H1 (cell line): ENCODE measurements at regions not wholly inside any gene's neighbourhood (a gene's known extent, or its start where the extent isn't known, plus 50 kb on each side); places are given as distances from the start of the nearest gene placed in this dataset.

Source experiments
- CTCF ChIA-PET: fragments of 300-600 bp; sonication (Branson Sonifier 250); formaldehyde crosslinking; loops from one replicate; lab custom pipeline; 2021; ENCODE audit not compliant: partially characterized antibody; lab: Charles Lee
- POLR2A ChIA-PET: fragments of 300-600 bp; sonication (Branson Sonifier 250); formaldehyde crosslinking; loops from one replicate; lab custom pipeline; 2021; ENCODE audit warnings: inconsistent platforms; ENCODE audit not compliant: partially characterized antibody; lab: Charles Lee
- DNase-seq, 2 experiments: peaks; one replicate each; pipeline versions ENCODE4 v3.0.0 to v3.0.0-alpha.2; 2010 to 2022; ENCODE audit warnings: low spot score in 2 of 2, low read depth in 1 of 2, mixed read lengths in 1 of 2
- FAIRE-seq: peaks from 2 replicates; lab custom pipeline; 2011; peaks lifted over from hg19 to GRCh38; lab: Jason Lieb, UNC
- H2AFZ ChIP-seq: 2 replicates; pipeline ENCODE4 v1.8.1; 2012; ENCODE audit warnings: low read length, inconsistent platforms
- H2AK5ac ChIP-seq: 2 replicates; pipeline ENCODE4 v1.6.1; 2013; ENCODE audit warnings: low read depth, low read length
- H2BK120ac ChIP-seq: replicated peaks from 2 replicates; pipeline ENCODE3; 2013; ENCODE audit warnings: low read depth, low read length, inconsistent platforms
- H2BK12ac ChIP-seq: 2 replicates; pipeline ENCODE4 v1.6.1; 2013; ENCODE audit warnings: low read depth, low read length
- H2BK15ac ChIP-seq: 2 replicates; pipeline ENCODE4 v1.6.1; 2013; ENCODE audit warnings: low read length
- H2BK20ac ChIP-seq: 2 replicates; pipeline ENCODE4 v1.6.1; 2013; ENCODE audit warnings: low read length
- H2BK5ac ChIP-seq: 2 replicates; pipeline ENCODE4 v1.6.1; 2013; ENCODE audit warnings: low read depth, low read length
- H3K14ac ChIP-seq: 2 replicates; pipeline ENCODE4 v1.6.1; 2013; ENCODE audit warnings: inconsistent platforms; ENCODE audit not compliant: insufficient read length
- H3K18ac ChIP-seq: 2 replicates; pipeline ENCODE4 v1.6.1; 2013; ENCODE audit warnings: low read length; ENCODE audit errors: extremely low read depth
- H3K23ac ChIP-seq: 2 replicates; pipeline ENCODE4 v1.6.1; 2013; ENCODE audit warnings: inconsistent platforms; ENCODE audit not compliant: insufficient read length
- H3K23me2 ChIP-seq: 2 replicates; pipeline ENCODE4 v1.6.1; 2013; ENCODE audit warnings: low read depth, low read length
- H3K27ac ChIP-seq: 2 replicates; pipeline ENCODE4 v1.6.1; 2011; ENCODE audit warnings: low read depth, low read length, inconsistent platforms
- H3K27me3 ChIP-seq, 4 experiments: replicated peaks in 1 of 4; 1 replicate in 1 of 4; 2 replicates in 3 of 4; pipeline versions ENCODE4 v1.6.1 to v1.8.1; 2011 to 2013; ENCODE audit warnings: low read length in 3 of 4, mild to moderate bottlenecking in 3 of 4, inconsistent platforms in 2 of 4, mixed read lengths in 2 of 4, moderate library complexity in 1 of 4; ENCODE audit not compliant: control insufficient read depth in 3 of 4, insufficient read depth in 3 of 4; ENCODE audit errors: extremely low read depth in 1 of 4
- H3K36me3 ChIP-seq, 4 experiments: 2 replicates each; pipeline versions ENCODE4 v1.6.1 to v1.8.1; 2011 to 2013; ENCODE audit warnings: mild to moderate bottlenecking in 4 of 4, low read length in 3 of 4, moderate library complexity in 2 of 4, control low read depth in 1 of 4, inconsistent platforms in 1 of 4; ENCODE audit not compliant: insufficient read depth in 4 of 4, control insufficient read depth in 2 of 4
- H3K4ac ChIP-seq: replicated peaks from 2 replicates; pipeline ENCODE3; 2013; ENCODE audit warnings: low read length, low read depth, mixed read lengths, inconsistent platforms; ENCODE audit not compliant: insufficient read length
- H3K4me1 ChIP-seq, 4 experiments: replicated peaks in 1 of 4; 1 replicate in 1 of 4; 2 replicates in 3 of 4; pipeline versions ENCODE4 v1.6.1 to v1.8.1; 2011 to 2013; ENCODE audit warnings: low read length in 3 of 4, inconsistent platforms in 2 of 4, mixed read lengths in 1 of 4; ENCODE audit not compliant: insufficient read depth in 4 of 4, control insufficient read depth in 3 of 4
- H3K4me2 ChIP-seq, 2 experiments: 2 replicates each; pipeline versions ENCODE4 v1.6.1 to v1.8.1; 2011 to 2013; ENCODE audit warnings: low read depth in 2 of 2, low read length in 2 of 2, control low read depth in 1 of 2, inconsistent platforms in 1 of 2, mild to moderate bottlenecking in 1 of 2; ENCODE audit not compliant: insufficient read depth in 1 of 2
- H3K4me3 ChIP-seq, 4 experiments: fragments of 200-600, 300-600 bp in 1 of 4; sonication (generic), shearing (Covaris generic), sonication (Bioruptor Twin) in 1 of 4; 2 replicates each; pipeline versions ENCODE4 v1.5.1 to v1.8.1; 2011 to 2016; ENCODE audit warnings: low read length in 4 of 4, low read depth in 3 of 4, control low read depth in 2 of 4, inconsistent platforms in 2 of 4, mild to moderate bottlenecking in 2 of 4, mixed read lengths in 1 of 4, moderate library complexity in 1 of 4; ENCODE audit not compliant: insufficient read depth in 2 of 4; ENCODE audit errors: extremely low read depth in 1 of 4
- H3K56ac ChIP-seq: replicated peaks from 2 replicates; pipeline ENCODE3; 2013; ENCODE audit warnings: low read depth, mild to moderate bottlenecking, mixed read lengths, low read length, inconsistent platforms; ENCODE audit not compliant: insufficient read length
- H3K79me1 ChIP-seq: 2 replicates; pipeline ENCODE4 v1.6.1; 2013; ENCODE audit warnings: low read depth, low read length, control low read depth
- H3K79me2 ChIP-seq, 2 experiments: 2 replicates each; pipeline versions ENCODE4 v1.6.1 to v1.8.1; 2012 to 2013; ENCODE audit warnings: low read length in 2 of 2, mild to moderate bottlenecking in 2 of 2, inconsistent platforms in 1 of 2; ENCODE audit not compliant: insufficient read depth in 2 of 2, control insufficient read depth in 1 of 2
- H3K9ac ChIP-seq, 4 experiments: replicated peaks in 1 of 4; 1 replicate in 1 of 4; 2 replicates in 3 of 4; pipeline versions ENCODE4 v1.6.1 to v1.8.1; 2011 to 2013; ENCODE audit warnings: low read depth in 3 of 4, low read length in 3 of 4, control low read depth in 2 of 4, mild to moderate bottlenecking in 2 of 4, moderate library complexity in 2 of 4, inconsistent platforms in 1 of 4; ENCODE audit errors: extremely low read depth in 1 of 4
- H3K9me3 ChIP-seq, 2 experiments: 2 replicates each; pipeline versions ENCODE4 v1.6.1 to v1.8.1; 2012 to 2013; ENCODE audit warnings: mild to moderate bottlenecking in 2 of 2, moderate library complexity in 2 of 2, control low read depth in 1 of 2, inconsistent platforms in 1 of 2, low read depth in 1 of 2, low read length in 1 of 2, mixed read lengths in 1 of 2; ENCODE audit not compliant: insufficient read depth in 2 of 2
- H4K20me1 ChIP-seq, 2 experiments: replicated peaks in 1 of 2; 2 replicates each; pipeline versions ENCODE3 to v1.8.1; 2011 to 2013; ENCODE audit warnings: inconsistent platforms in 2 of 2, low read length in 2 of 2, mild to moderate bottlenecking in 1 of 2; ENCODE audit not compliant: insufficient read depth in 2 of 2, control insufficient read depth in 1 of 2
- H4K5ac ChIP-seq: 2 replicates; pipeline ENCODE4 v1.6.1; 2013; ENCODE audit warnings: low read length, low read depth, mixed read lengths, inconsistent platforms; ENCODE audit not compliant: insufficient read length
- H4K8ac ChIP-seq: 2 replicates; pipeline ENCODE4 v1.8.0; 2013; ENCODE audit warnings: mild to moderate bottlenecking, moderate library complexity, low read length, inconsistent platforms; ENCODE audit not compliant: insufficient read depth; ENCODE audit errors: extremely low read depth
- H4K91ac ChIP-seq: replicated peaks from 2 replicates; pipeline ENCODE3; 2013; ENCODE audit warnings: low read length, mixed read lengths, inconsistent platforms; ENCODE audit not compliant: insufficient read length
- BRCA1 ChIP-seq: IDR thresholded peaks from 2 replicates; pipeline ENCODE4 v1.6.1; 2012; ENCODE audit warnings: low read depth, low read length, improper control_type of control experiment
- CHD1 ChIP-seq: IDR thresholded peaks from 2 replicates; pipeline ENCODE4 v1.6.1; 2012; ENCODE audit warnings: low read depth, low read length, improper control_type of control experiment
- CTCF ChIP-seq, 3 experiments: IDR thresholded peaks; 1 replicate in 2 of 3; 2 replicates in 1 of 3; pipeline versions ENCODE4 v1.5.1 to v1.6.1; 2011; ENCODE audit warnings: low read length in 3 of 3, mild to moderate bottlenecking in 3 of 3, inconsistent platforms in 2 of 3, low read depth in 1 of 3, moderate library complexity in 1 of 3; ENCODE audit not compliant: insufficient read depth in 1 of 3; ENCODE audit errors: control extremely low read depth in 1 of 3
- EGR1 ChIP-seq: IDR thresholded peaks from 2 replicates; pipeline ENCODE4 v1.6.1; 2011; ENCODE audit warnings: low read depth, low read length, borderline replicate concordance
- GTF2F1 ChIP-seq: IDR thresholded peaks from 2 replicates; pipeline ENCODE4 v1.6.1; 2012; ENCODE audit warnings: low read depth, low read length, improper control_type of control experiment, borderline replicate concordance
- NANOG ChIP-seq: IDR thresholded peaks from 2 replicates; pipeline ENCODE4 v1.6.1; 2011; ENCODE audit warnings: low read length, low read depth, mild to moderate bottlenecking, inconsistent platforms; ENCODE audit not compliant: insufficient read depth, poor library complexity, severe bottlenecking
- RAD21 ChIP-seq, 2 experiments: IDR thresholded peaks in 1 of 2; conservative IDR thresholded peaks in 1 of 2; 2 replicates each; pipeline ENCODE4 v1.6.1; 2011; ENCODE audit warnings: low read depth in 2 of 2, low read length in 2 of 2, improper control_type of control experiment in 1 of 2, inconsistent platforms in 1 of 2, mild to moderate bottlenecking in 1 of 2, moderate library complexity in 1 of 2
- TCF12 ChIP-seq: IDR thresholded peaks from 2 replicates; pipeline ENCODE4 v1.6.1; 2011; ENCODE audit warnings: low read depth, mild to moderate bottlenecking, low read length
- TEAD4 ChIP-seq: IDR thresholded peaks from 2 replicates; pipeline ENCODE4 v1.6.1; 2012; ENCODE audit warnings: low read depth, low read length, inconsistent platforms, mixed read lengths
- YY1 ChIP-seq: IDR thresholded peaks from 2 replicates; pipeline ENCODE4 v1.6.1; 2011; ENCODE audit warnings: low read depth, mild to moderate bottlenecking, low read length
- WGBS, 2 experiments: shearing (Covaris generic) in 1 of 2; methylation state at CpG; one replicate each; pipeline versions ENCODE4 v1.1.6 to v1.1.7; 2013 to 2015; ENCODE audit warnings: low lambda C conversion rate in 2 of 2, mixed read lengths in 2 of 2, inconsistent platforms in 1 of 2, low coverage in 1 of 2, missing lambda C conversion rate in 1 of 2; ENCODE audit not compliant: insufficient replicate concordance in 2 of 2, insufficient coverage in 1 of 2, insufficient read length in 1 of 2; ENCODE audit errors: extremely low coverage in 1 of 2, missing lambda C conversion rate in 1 of 2; 5-methylcytosine and 5-hydroxymethylcytosine counted together

- Histone ChIP-seq H3K9me3 (peaks cover 12 to 14% of the 10 kb centered on the region in 2 experiments), H4K20me1 (no peaks in the 10 kb centered on the region), H3K4me2 (no peak overlapping the region), H4K91ac (peak overlapping the region; percentile 23), H2BK20ac (peak overlapping the region; percentile 62; the same call in 1 of the 2 replicates), H3K18ac (no peak overlapping the region), H3K14ac (no peak overlapping the region), H2AFZ (peak overlapping the region; percentile 60; the same call in 1 of the 2 replicates), H2AK5ac (no peak overlapping the region), H4K5ac (no peak overlapping the region), H3K79me2 (no peaks in the 10 kb centered on the region), H3K4me3 (no peak overlapping the region), H3K27ac (no peak overlapping the region), H3K79me1 (no peaks in the 10 kb centered on the region), H3K56ac (no peak overlapping the region), H2BK120ac (no peak overlapping the region), H3K4ac (no peak overlapping the region), H3K27me3 (no peaks in the 10 kb centered on the region; a peak in 1 of 7 replicates), H2BK15ac (no peak overlapping the region), H3K4me1 (peaks cover 0 to 12% (median 8%) of the 10 kb centered on the region in 4 experiments; a peak in 5 of 7 replicates), H3K23me2 (no peaks in the 10 kb centered on the region; the same call in 1 of the 2 replicates), H2BK5ac (no peak overlapping the region), H2BK12ac (no peak overlapping the region), H3K9ac (no peak overlapping the region), H3K23ac (no peak overlapping the region), H4K8ac (no peak overlapping the region), H3K36me3 (no peaks in the 10 kb centered on the region)
- 37% methylated on average over 12 of the region's 12 CpGs; no CpG with 5 or more reads in 1 of the 2 experiments for WGBS, 2 experiments
- ChIA-PET CTCF (interaction anchor here (0.6 to 5.2 kb wide), 117 partner anchors 9 to 624 kb away, joined by 3 to 59 read pairs (median 4); no protein-coding TSS in a partner anchor), POLR2A (interaction anchor here (0.9 to 1.8 kb wide), 5 partner anchors 11 to 600 kb away, joined by 3 to 8 read pairs (median 4); no protein-coding TSS in a partner anchor)
- FAIRE-seq: peak; percentile 87
- peak; percentile 82 to 93 for DNase-seq
- peak; percentile 99 to 100 for TF ChIP-seq RAD21 (IDR thresholded peaks at IDR 0.05 in 1 of 2, conservative IDR thresholded peaks at IDR 0.05 in 1 of 2; ENCODE audit: low read depth in 2 of 2, low read length in 2 of 2)
- TF ChIP-seq EGR1: no peak
- TF ChIP-seq CHD1: no peak
- no peak for TF ChIP-seq BRCA1
- TF ChIP-seq TEAD4: peak; percentile 52; the same call in 1 of the 2 replicates
- peak; percentile 87 to 98 (median 95) for TF ChIP-seq CTCF (IDR thresholded peaks at IDR 0.05; ENCODE audit: control extremely low read depth in 1 of 3, insufficient read depth in 1 of 3, low read depth in 1 of 3, low read length in 3 of 3)
- peak; percentile 62 for TF ChIP-seq YY1
- TF ChIP-seq GTF2F1: no peak
- TF ChIP-seq NANOG: peak; percentile 45
- TF ChIP-seq TCF12: no peak
These were observed 148.2 kb upstream of the SNX19 start for GRCh38 chr11:131064373-131064991.
